RWPE1 (cell line): ENCODE measurements at regions not wholly inside any gene's neighbourhood (a gene's known extent, or its start where the extent isn't known, plus 50 kb on each side); places are given as distances from the start of the nearest gene placed in this dataset.

Source experiments
- CTCF ChIA-PET: fragments of 350-600 bp; sonication (Branson Sonifier 250); formaldehyde crosslinking; extraction: SDS; loops from one replicate; lab custom pipeline; 2021; lab: Yijun Ruan, JAX
- POLR2A ChIA-PET: fragments of 400-600 bp; formaldehyde crosslinking; extraction: SDS; loops from one replicate; lab custom pipeline; 2020; ENCODE audit warnings: antibody characterized with exemption; ENCODE audit not compliant: low non-redundant PET; lab: Yijun Ruan, JAX
- DNase-seq: peaks from one replicate; pipeline ENCODE4 v3.0.0; 2012; ENCODE audit warnings: low spot score
- H3K27ac ChIP-seq: fragments of 450-650 bp; 2 replicates; pipeline ENCODE4 v1.5.1; 2017
- CTCF ChIP-seq: fragments of 450-650 bp; conservative IDR thresholded peaks from 2 replicates; pipeline ENCODE4 v1.5.1; 2017; ENCODE audit warnings: low read depth, mild to moderate bottlenecking

- no peak overlapping the region for H3K27ac ChIP-seq
- DNase-seq: no peak
- TF ChIP-seq CTCF: no peak
- CTCF ChIA-PET: no interaction called here
- POLR2A ChIA-PET: no interaction called here
These were observed 1888.1 kb upstream of the SEL1L start for GRCh38 chr14:83421711-83422110.

- CTCF ChIA-PET: no interaction called here
- TF ChIP-seq CTCF: no peak
- DNase-seq: peak; percentile 4
- POLR2A ChIA-PET: no interaction called here
- no peak overlapping the region for H3K27ac ChIP-seq
These were observed 1891.5 kb upstream of the SEL1L start for GRCh38 chr14:83425138-83425537.

GRCh38 chr14:83425706-83426105, 1892.1 kb upstream of the SEL1L start:
- no peak for TF ChIP-seq CTCF
- no peak for DNase-seq
- CTCF ChIA-PET: no interaction called here
- POLR2A ChIA-PET: no interaction called here
- H3K27ac ChIP-seq: no peak overlapping the region

GRCh38 chr14:83433618-83434017, 1900.0 kb upstream of the SEL1L start:
- DNase-seq: no peak
- TF ChIP-seq CTCF: no peak
- no peak overlapping the region for H3K27ac ChIP-seq
- ChIA-PET POLR2A (no interaction called here), CTCF (no interaction called here)

- DNase-seq: no peak
- TF ChIP-seq CTCF: no peak
- CTCF ChIA-PET: no interaction called here
- POLR2A ChIA-PET: no interaction called here
- no peak overlapping the region for H3K27ac ChIP-seq
These were observed 1908.1 kb upstream of the SEL1L start for GRCh38 chr14:83441801-83442200.

GRCh38 chr14:83455561-83455960, 1921.9 kb upstream of the SEL1L start:
- CTCF ChIA-PET: no interaction called here
- no peak overlapping the region for H3K27ac ChIP-seq
- TF ChIP-seq CTCF: no peak

GRCh38 chr14:83461521-83461920, 1927.9 kb upstream of the SEL1L start:
- POLR2A ChIA-PET: no interaction called here
- no peak for TF ChIP-seq CTCF
- no peak for DNase-seq
- CTCF ChIA-PET: interaction anchor here (0.5 kb wide), 1 partner anchor 161 kb away, joined by 5 read pairs; no protein-coding TSS in a partner anchor
- no peak overlapping the region for H3K27ac ChIP-seq

More at GRCh38 chr14:83455561-83455960, 1921.9 kb upstream of the SEL1L start:
- DNase-seq: no peak
- POLR2A ChIA-PET: no interaction called here
